Stimulated activated CD4-positive, alpha-beta T cell treated with anti-CD3 and anti-CD28 coated beads, Interleukin-2, amount 100 ng/mL, for 24 hours (primary cell): ENCODE measurements at regions not wholly inside any gene's neighbourhood (a gene's known extent, or its start where the extent isn't known, plus 50 kb on each side); places are given as distances from the start of the nearest gene placed in this dataset.

Source experiments
- DNase-seq, 2 donors: peaks; one replicate each; pipeline ENCODE4 v3.0.0-alpha.2; 2020

DNA sequence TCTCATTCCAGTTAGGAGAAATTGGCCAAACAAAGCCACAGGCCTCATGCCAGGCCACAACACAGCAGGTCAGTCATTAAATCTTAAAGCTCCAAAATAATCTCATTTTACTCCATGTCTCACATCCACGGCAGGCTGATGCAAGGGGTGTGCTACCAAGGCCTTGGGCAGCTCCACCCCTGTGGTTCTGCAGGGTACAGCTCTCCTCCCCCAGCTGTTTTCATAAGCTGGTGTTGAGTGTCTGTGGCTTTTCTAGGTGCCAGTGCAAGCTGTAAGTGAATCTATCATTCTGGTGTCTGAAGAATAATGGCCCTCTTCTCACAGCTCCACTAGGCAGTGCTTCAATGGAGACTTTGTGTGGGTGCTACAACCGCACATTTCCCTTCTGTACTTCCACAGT is 949.2 kb downstream of the TECRL start:
- DNase-seq, result no peak

DNA sequence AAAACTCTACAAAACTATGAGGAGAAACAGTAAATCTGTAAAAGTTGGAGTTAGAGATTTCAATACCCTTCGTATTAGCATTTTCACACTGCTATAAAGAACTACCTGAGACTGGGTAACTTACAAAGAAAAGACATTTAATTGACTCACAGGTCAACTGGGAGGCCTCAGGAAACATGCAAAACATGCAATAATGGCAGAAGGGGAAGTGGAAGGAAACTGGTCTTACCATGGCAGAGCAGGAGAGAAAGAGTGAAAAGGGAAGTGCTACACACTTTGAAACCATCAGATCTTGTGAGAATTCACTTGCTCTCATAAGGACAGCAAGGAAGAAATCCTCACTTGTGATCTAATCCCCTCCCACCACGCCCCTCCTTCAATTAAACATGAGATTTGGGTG is 949.9 kb downstream of the TECRL start:
- DNase-seq, result no peak

GRCh38 chr4:63458010-63458409 is 951.2 kb downstream of the TECRL start:
- DNase-seq, result no peak

- no peak for DNase-seq
Measured at GRCh38 chr4:63440236-63440635, 969.0 kb downstream of the TECRL start.

- no peak for DNase-seq
Measured at GRCh38 chr4:63430105-63430504, 979.1 kb downstream of the TECRL start.

DNA sequence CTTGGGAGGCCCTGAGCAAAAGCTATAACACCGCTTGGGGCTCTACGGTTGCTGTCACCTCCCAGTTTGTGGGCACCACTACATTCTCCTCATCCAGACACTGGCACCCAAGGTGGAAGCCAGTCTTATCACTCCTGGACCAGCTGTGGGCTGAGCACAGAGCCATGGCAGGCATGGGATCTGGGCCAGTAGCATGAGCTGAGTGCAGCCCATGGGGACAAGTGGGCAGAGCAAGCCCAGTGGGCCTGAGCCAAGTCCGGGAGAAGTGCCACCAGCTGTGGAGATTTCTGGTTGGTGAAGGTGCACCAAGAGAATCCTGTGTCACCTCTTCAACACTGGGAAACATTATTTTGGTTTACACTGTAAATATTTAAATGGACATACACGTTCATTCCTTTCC is 1013.0 kb downstream of the TECRL start:
- no peak for DNase-seq

GRCh38 chr4:63393544-63393943 is 1015.7 kb downstream of the TECRL start:
- no peak for DNase-seq

DNA sequence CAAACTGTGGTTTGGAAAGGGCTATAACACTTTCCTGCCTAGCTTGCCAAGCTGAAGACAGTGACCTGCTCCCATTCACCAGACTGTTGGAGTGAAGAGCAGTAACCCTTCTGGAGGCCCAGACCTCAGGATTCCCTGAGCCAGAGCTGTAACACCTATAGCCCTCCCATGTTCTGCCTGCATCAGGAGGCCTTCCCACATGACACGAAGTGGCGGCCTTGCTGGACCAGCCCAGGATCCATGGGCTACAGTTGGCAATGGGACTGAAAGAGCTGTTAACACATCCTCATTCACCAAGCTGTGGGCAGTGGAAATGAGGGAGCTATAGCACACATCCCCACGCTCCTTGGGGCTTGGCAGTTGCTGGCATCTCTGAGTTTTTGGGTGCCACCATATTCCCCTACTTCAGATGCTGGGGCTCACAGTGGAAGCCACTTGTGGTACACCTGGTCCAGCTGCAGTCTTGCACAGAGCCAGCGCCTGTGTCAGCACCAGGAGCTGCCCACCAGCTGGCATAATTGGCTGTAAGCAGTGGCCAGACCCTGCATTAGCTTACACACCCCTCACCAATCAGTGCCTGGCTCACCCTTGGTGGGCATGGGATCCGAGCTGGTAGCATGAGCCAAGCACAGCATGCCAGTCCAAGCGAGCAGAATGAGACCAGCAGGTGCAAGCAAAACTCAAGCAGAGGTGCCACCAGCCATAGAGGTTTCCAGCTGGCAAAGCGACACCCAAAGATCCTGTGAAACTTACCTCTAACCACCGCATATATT is 1029.3 kb downstream of the TECRL start:
- DNase-seq, result no peak

GRCh38 chr4:63371001-63371400 is 1038.2 kb downstream of the TECRL start:
- no peak for DNase-seq

GRCh38 chr4:63361628-63362027 is 1047.6 kb downstream of the TECRL start:
- DNase-seq, result no peak

DNA sequence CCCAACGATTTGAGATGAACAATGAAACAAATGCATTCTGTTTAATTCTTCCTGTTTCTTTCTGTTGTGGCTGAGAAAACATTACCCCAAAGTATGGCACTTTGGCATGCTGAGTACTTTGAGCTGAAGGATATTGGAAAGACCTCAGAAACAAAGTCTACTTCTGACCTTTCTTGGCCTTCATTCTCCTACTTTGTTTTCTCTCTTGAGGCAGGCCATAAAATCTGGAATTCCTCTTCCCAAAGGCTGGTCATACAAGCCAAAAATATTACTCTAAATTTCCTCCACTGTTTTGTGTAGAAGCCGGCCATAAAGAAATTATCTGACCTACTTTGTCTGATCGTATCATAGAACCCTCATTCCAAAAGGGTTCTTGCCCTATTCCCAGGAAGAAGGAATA is 1048.2 kb downstream of the TECRL start:
- no peak for DNase-seq

DNA sequence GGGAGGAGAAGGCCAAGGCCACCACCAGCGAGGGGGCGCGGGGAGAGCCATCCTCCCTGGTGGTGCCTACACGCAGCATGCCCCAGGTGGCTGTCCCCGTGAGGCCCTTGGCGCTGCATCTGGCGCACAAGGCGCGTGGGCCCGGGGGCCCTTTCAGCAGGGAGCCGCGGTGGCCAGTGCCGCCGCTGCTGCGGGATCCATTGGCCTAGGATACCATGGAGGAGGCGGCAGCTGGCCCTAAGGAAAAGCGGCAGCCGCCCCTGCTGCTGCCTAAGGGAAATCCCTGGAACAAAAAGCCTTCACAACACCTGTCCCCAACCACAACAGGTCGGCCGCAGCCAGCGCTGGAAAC is 1059.6 kb downstream of the TECRL start:
- no peak for DNase-seq

GRCh38 chr4:63348735-63349673 is 1060.2 kb downstream of the TECRL start:
- no peak for DNase-seq

DNA sequence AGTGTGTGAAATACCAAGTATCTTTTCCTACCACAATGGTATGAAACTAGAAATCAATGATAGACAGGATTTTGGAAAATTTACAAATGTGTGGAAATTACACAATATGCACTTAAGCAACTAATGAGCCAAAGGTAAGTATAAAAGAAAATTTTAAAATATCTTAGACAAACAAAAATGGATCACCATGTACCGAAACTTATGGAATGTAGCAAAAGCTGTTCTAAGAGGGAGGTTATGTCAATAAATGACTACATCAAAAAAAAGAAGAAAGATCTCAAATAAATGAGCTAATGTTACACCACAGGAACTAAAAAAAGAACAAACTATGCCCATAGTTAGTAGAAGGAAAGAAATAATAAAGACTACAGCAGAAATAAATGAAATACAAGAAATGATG is 1084.1 kb downstream of the TECRL start:
- DNase-seq, result no peak

DNA sequence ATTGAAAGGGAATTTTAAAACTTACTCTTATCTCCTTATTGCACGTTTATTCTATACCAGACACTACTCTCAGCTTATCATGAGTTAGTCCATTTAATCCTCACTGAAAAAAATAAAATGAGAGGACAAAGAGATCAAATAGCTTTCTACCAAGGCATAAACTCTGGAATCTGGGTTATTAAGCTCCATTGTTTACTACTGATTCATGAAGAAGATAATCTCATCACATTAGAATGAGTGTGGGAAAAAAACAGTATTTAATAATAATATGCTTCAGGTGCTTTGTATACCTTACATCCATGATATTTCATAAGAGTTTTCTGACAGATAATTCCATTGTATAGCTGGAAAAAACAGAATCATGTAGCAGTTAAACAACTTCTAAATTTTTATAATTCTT is 1092.6 kb downstream of the TECRL start:
- DNase-seq, result no peak

- DNase-seq, result no peak
Measured at GRCh38 chr4:63315651-63316050, 1093.6 kb downstream of the TECRL start.

GRCh38 chr4:63308697-63309096 is 1100.6 kb downstream of the TECRL start:
- DNase-seq, result no peak

GRCh38 chr4:63302792-63303191 is 1106.5 kb downstream of the TECRL start:
- no peak for DNase-seq

GRCh38 chr4:63302078-63302477 is 1107.2 kb downstream of the TECRL start:
- DNase-seq, result no peak

GRCh38 chr4:63296773-63297172 is 1112.5 kb downstream of the TECRL start:
- DNase-seq, result no peak

DNA sequence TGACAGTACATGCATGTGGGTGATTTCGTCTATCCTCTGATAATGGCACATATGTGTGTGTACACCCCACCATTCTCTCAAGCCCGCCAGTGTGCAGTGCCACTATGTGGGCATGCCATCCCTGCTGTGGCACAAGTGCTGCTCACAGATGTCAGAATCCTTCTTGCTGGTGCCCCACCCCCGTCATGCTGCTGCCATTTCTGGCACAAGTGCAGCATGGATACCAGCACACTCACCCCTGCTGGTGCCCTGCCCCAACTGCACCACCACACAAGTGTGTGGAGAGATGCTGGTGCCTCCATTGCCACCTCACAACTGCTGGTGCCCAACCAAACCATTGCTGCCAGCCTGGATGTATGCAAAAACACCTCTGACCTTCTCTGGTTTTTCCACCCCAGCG is 1133.8 kb downstream of the TECRL start:
- no peak for DNase-seq

- no peak for DNase-seq
Measured at GRCh38 chr4:63269156-63269555, 1140.1 kb downstream of the TECRL start.

DNA sequence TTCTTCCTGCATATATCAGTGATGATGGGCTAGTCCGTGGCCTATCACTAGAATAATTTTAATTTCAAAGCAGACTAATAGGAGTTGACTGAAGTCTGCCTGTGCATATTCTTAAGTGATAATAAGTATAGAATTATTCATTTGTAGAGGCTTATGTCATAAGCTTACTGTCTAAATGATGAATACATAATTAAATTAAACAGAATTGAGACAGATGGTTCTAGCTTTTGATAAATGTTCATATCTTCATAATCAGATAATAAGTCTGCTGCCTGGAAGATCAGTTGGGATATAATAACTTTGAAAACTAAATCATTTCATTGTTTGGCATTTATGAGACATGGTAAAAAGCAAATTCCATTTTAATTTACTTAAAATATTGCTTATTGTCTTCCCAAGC is 1175.6 kb downstream of the TECRL start:
- DNase-seq, result no peak

DNA sequence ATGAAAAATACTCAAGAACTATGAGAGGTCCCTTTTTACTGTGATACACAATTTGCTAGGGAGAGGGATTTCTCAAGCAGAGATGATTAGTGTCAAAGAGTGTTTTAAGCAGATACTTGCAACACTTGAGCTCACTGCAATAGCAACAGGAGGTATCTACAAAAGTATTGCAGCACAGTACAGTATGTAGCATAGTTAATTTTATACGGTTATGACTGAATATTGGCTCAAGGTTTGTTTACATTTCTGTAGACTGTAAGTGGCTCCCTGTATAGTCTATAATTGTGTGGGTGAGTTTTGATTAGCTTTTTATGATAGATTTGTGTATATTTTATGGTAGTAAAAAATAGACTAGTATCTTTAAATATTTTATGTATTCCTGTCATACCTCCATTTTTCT is 1177.2 kb downstream of the TECRL start:
- no peak for DNase-seq
